GM12873 (cell line): ENCODE measurements at regions not wholly inside any gene's neighbourhood (a gene's known extent, or its start where the extent isn't known, plus 50 kb on each side); places are given as distances from the start of the nearest gene placed in this dataset.

Experiments
- CTCF ChIP-seq: IDR thresholded peaks from 2 replicates; pipeline ENCODE4 v1.5.1; 2012; ENCODE audit warnings: low read depth, mild to moderate bottlenecking, moderate library complexity, low read length, control low read depth; ENCODE audit not compliant: insufficient read depth; ENCODE audit errors: missing control alignments

- no peak for TF ChIP-seq CTCF
These were observed 215.0 kb upstream of the GIMD1 start for GRCh38 chr4:106583567-106583966.

GRCh38 chr4:106583108-106583507 lies 214.5 kb upstream of the GIMD1 start:
- TF ChIP-seq CTCF = no peak

- no peak for TF ChIP-seq CTCF
These were observed 213.5 kb upstream of the GIMD1 start for GRCh38 chr4:106582103-106582502.

GRCh38 chr4:106579236-106579635 lies 210.7 kb upstream of the GIMD1 start:
- no peak for TF ChIP-seq CTCF

GRCh38 chr4:106569146-106570031 lies 200.8 kb upstream of the GIMD1 start:
- no peak for TF ChIP-seq CTCF

- TF ChIP-seq CTCF = no peak
These were observed 197.1 kb upstream of the GIMD1 start for GRCh38 chr4:106565727-106566126.

- no peak for TF ChIP-seq CTCF
These were observed 183.1 kb upstream of the GIMD1 start for GRCh38 chr4:106551724-106552123.
